ENCODE measurements at regions not wholly inside any gene's neighbourhood (a gene's known extent, or its start where the extent isn't known, plus 50 kb on each side); places are given as distances from the start of the nearest gene placed in this dataset.

DNA sequence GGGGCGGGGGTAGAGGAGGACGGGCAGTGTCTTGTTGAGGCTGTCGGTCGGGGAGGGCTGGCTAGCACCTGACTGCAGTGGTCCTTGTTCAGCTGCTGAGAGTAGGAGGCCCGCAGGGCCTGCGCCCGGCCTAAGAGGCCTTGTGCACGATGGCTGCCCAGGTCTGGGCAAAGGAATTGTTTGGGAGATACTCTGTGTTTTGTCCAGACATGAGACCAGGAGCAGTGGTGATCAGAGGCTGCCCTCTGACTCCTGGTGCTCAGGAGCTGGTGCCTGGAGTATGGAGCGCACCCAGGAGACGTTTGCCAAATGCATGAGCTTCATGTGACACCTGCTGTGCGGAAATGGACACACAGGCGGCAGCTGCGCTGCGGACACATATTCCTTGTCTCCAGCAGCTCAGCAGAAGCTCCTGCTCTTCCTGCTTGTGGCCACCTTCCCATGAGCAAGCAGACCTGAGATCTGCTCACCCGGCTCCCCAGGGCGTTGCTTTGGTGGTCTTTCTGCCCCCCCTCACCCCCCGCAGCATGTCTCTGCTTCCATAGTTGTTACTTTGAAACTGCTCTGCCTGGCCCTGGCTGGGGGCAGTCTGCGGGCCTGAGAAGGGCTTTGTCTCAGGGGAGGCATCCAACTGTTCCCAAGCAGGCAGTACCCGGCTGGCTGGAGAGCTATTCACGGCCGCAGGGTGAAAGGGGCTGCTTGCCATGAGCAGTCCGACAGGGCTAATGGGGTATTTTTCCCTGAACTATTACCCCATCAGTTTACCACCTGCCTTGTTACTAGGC is 163.9 kb downstream of the TEX29 start:
- TF ChIP-seq REST (IDR thresholded peaks at IDR 0.05; ENCODE audit: borderline replicate concordance) (no peak), TAF1 (IDR thresholded peaks at IDR 0.05; ENCODE audit: low read depth) (no peak), POLR2AphosphoS5 (IDR thresholded peaks at IDR 0.05) (no peak), CTCF (IDR thresholded peaks at IDR 0.05; ENCODE audit: poor library complexity, severe bottlenecking) (no peak), EZH2 (IDR thresholded peaks at IDR 0.05; ENCODE audit: borderline replicate concordance, insufficient read depth, low read length, poor library complexity, severe bottlenecking) (no peak)
